ENCODE measurements at regions not wholly inside any gene's neighbourhood (a gene's known extent, or its start where the extent isn't known, plus 50 kb on each side); places are given as distances from the start of the nearest gene placed in this dataset.

DNA sequence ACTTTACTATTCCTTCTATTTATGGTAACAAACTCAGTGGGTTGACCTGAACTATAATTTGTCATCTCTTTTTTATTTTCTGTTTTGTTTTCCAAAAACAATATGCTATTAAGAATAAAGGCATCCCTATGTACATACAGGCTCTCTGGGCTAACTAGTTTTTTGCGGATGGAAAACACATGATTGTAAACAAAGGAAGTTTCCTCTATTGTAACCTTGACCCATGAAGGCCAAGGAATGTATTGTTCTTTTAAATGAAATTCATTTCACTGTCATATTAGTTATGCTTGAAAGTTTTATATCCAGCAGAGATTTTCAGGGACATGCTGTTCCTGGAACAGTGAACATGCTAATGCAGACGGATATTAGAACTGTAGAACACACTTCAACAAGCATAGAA lies 705.0 kb upstream of the SEL1L start:
- H3K4me3 ChIP-seq (ENCODE audit: low read depth, low read length) = no peak overlapping the region
- no peak for DNase-seq (ENCODE audit: low read depth)
- TF ChIP-seq, protein P1, sequence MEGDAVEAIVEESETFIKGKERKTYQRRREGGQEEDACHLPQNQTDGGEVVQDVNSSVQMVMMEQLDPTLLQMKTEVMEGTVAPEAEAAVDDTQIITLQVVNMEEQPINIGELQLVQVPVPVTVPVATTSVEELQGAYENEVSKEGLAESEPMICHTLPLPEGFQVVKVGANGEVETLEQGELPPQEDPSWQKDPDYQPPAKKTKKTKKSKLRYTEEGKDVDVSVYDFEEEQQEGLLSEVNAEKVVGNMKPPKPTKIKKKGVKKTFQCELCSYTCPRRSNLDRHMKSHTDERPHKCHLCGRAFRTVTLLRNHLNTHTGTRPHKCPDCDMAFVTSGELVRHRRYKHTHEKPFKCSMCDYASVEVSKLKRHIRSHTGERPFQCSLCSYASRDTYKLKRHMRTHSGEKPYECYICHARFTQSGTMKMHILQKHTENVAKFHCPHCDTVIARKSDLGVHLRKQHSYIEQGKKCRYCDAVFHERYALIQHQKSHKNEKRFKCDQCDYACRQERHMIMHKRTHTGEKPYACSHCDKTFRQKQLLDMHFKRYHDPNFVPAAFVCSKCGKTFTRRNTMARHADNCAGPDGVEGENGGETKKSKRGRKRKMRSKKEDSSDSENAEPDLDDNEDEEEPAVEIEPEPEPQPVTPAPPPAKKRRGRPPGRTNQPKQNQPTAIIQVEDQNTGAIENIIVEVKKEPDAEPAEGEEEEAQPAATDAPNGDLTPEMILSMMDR (IDR thresholded peaks at IDR 0.05; ENCODE audit: control insufficient read depth, extremely low read depth, insufficient read depth) = no peak

DNA sequence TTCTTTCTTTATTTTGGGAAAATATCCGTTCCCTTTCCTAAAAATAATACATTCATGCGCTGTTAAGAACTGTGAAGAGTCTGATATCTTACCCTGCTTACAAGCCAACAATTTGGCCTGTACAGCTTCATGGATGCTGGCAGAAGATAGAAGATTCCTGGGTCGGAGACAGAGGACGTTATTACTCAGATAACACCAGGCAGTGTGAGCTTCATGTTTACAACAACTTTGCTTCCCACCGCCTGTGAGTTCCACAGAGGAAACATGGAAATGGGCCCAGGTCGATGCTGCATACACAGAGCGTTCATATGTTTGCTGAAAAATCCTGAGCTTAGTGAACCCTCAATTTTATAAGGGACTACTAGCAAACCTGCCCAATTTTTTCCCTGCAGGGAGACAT lies 705.6 kb upstream of the SEL1L start:
- TF ChIP-seq, protein P1 (IDR thresholded peaks at IDR 0.05; ENCODE audit: control insufficient read depth, extremely low read depth, insufficient read depth) = no peak
- no peak overlapping the region for H3K4me3 ChIP-seq (ENCODE audit: low read depth, low read length)
- no peak for DNase-seq (ENCODE audit: low read depth)

GRCh38 chr14:82244791-82245190 lies 711.1 kb upstream of the SEL1L start:
- no peak overlapping the region for H3K4me3 ChIP-seq (ENCODE audit: low read depth, low read length)
- DNase-seq (ENCODE audit: low read depth) = no peak
- TF ChIP-seq, protein P1 (IDR thresholded peaks at IDR 0.05; ENCODE audit: control insufficient read depth, extremely low read depth, insufficient read depth) = no peak

GRCh38 chr14:82251494-82251893 lies 717.8 kb upstream of the SEL1L start:
- TF ChIP-seq, protein P1 (IDR thresholded peaks at IDR 0.05; ENCODE audit: control insufficient read depth, extremely low read depth, insufficient read depth) = no peak
- H3K4me3 ChIP-seq (ENCODE audit: low read depth, low read length) = no peak overlapping the region
- no peak for DNase-seq (ENCODE audit: low read depth)

DNA sequence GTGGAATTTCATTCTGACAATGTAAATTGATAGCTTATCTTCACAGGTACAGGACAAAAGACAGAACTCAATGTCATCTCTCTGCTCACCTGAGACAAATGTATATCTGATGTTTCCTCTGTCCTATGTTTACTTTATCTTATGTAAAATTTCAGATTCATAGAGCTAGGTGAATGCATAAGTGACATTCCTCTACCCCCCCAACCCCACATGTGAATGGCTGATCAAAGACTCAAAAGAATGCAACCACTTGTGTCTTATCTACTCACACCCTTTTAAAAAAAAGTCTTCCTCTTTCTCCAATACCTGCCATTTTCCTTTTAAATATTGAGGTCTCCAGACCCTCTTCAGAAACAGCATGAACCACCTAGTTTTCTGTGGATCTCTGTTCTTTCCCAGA lies 736.6 kb upstream of the SEL1L start:
- TF ChIP-seq, protein P1 (IDR thresholded peaks at IDR 0.05; ENCODE audit: control insufficient read depth, extremely low read depth, insufficient read depth) = no peak
- DNase-seq (ENCODE audit: low read depth) = no peak
- H3K4me3 ChIP-seq (ENCODE audit: low read depth, low read length) = no peak overlapping the region

- no peak overlapping the region for H3K4me3 ChIP-seq (ENCODE audit: low read depth, low read length)
- TF ChIP-seq, protein P1 (IDR thresholded peaks at IDR 0.05; ENCODE audit: control insufficient read depth, extremely low read depth, insufficient read depth) = no peak
- DNase-seq (ENCODE audit: low read depth) = no peak
These were observed 765.2 kb upstream of the SEL1L start for GRCh38 chr14:82298811-82299210.

GRCh38 chr14:82309199-82309598 lies 775.5 kb upstream of the SEL1L start:
- TF ChIP-seq, protein P1 (IDR thresholded peaks at IDR 0.05; ENCODE audit: control insufficient read depth, extremely low read depth, insufficient read depth) = no peak
- no peak overlapping the region for H3K4me3 ChIP-seq (ENCODE audit: low read depth, low read length)

More at GRCh38 chr14:82309199-82309598, 775.5 kb upstream of the SEL1L start:
- no peak for DNase-seq (ENCODE audit: low read depth)

Data from LNCaP clone FGC (cell line).